ENCODE measurements at regions not wholly inside any gene's neighbourhood (a gene's known extent, or its start where the extent isn't known, plus 50 kb on each side); places are given as distances from the start of the nearest gene placed in this dataset.

GRCh38 chr3:73743551-73743950, 118.8 kb upstream of the PDZRN3 start:
- Histone ChIP-seq H3K4me3 (no peak overlapping the region), H3K4me2 (no peak overlapping the region)

GRCh38 chr3:73739791-73740453, 115.2 kb upstream of the PDZRN3 start:
- H3K27me3 Mint-ChIP-seq (ENCODE audit: insufficient read depth, low read depth) = peaks cover 2% of the 10 kb centered on the region
- DNase-seq (ENCODE audit: low spot score) = no peak
- H3K36me3 Mint-ChIP-seq = no peaks in the 10 kb centered on the region
- H3K4me1 ChIP-seq = no peaks in the 10 kb centered on the region
- no peaks in the 10 kb centered on the region for H3K9me3 ChIP-seq (ENCODE audit: low read depth)
- no peak overlapping the region for H3K4me3 Mint-ChIP-seq
- H3F3A ChIP-seq (ENCODE audit: low read depth) = no peaks in the 10 kb centered on the region
- H3K79me2 ChIP-seq (ENCODE audit: low read depth) = no peaks in the 10 kb centered on the region
- no peak overlapping the region for H3K4me3 ChIP-seq
- H3K27ac Mint-ChIP-seq = no peak overlapping the region
- H3K9me3 Mint-ChIP-seq = no peaks in the 10 kb centered on the region
- no peak overlapping the region for H3K9ac ChIP-seq
- TF ChIP-seq EZH2 (IDR thresholded peaks at IDR 0.05) (no peak), CTCF (IDR thresholded peaks at IDR 0.05) (no peak), EZH2phosphoT487 (IDR thresholded peaks at IDR 0.05) (no peak)
- H3K4me1 Mint-ChIP-seq = peaks cover 2% of the 10 kb centered on the region
- no peak overlapping the region for H3K4me2 ChIP-seq
- no peaks in the 10 kb centered on the region for H3K36me3 ChIP-seq
- H3K27ac ChIP-seq = no peak overlapping the region
- H4K20me1 ChIP-seq (ENCODE audit: low read depth) = no peaks in the 10 kb centered on the region
- H2AFZ ChIP-seq (replicated peaks) = no peak overlapping the region
- H3K27me3 ChIP-seq = no peaks in the 10 kb centered on the region

More at GRCh38 chr3:73743551-73743950, 118.8 kb upstream of the PDZRN3 start:
- TF ChIP-seq CTCF (IDR thresholded peaks at IDR 0.05) (no peak), EZH2 (IDR thresholded peaks at IDR 0.05) (no peak), EZH2phosphoT487 (IDR thresholded peaks at IDR 0.05) (no peak)
- Mint-ChIP-seq H3K4me1 (peaks cover 2% of the 10 kb centered on the region), H3K36me3 (no peaks in the 10 kb centered on the region), H3K9me3 (no peaks in the 10 kb centered on the region), H3K4me3 (no peak overlapping the region), H3K27ac (no peak overlapping the region), H3K27me3 (ENCODE audit: insufficient read depth, low read depth) (no peaks in the 10 kb centered on the region)
- Histone ChIP-seq H3K4me1 (no peaks in the 10 kb centered on the region), H3K27ac (no peak overlapping the region), H3K36me3 (no peaks in the 10 kb centered on the region), H3K9ac (no peak overlapping the region), H3K27me3 (no peaks in the 10 kb centered on the region), H3K79me2 (ENCODE audit: low read depth) (no peaks in the 10 kb centered on the region), H2AFZ (replicated peaks) (no peak overlapping the region), H3K9me3 (ENCODE audit: low read depth) (no peaks in the 10 kb centered on the region), H4K20me1 (ENCODE audit: low read depth) (no peaks in the 10 kb centered on the region), H3F3A (ENCODE audit: low read depth) (no peaks in the 10 kb centered on the region)
- DNase-seq (ENCODE audit: low spot score) = no peak

- no peak overlapping the region for H3K4me3 Mint-ChIP-seq
- Histone ChIP-seq H2AFZ (replicated peaks) (no peak overlapping the region), H3K27ac (no peak overlapping the region), H3K9me3 (ENCODE audit: low read depth) (no peaks in the 10 kb centered on the region), H3K27me3 (no peaks in the 10 kb centered on the region), H4K20me1 (ENCODE audit: low read depth) (no peaks in the 10 kb centered on the region), H3K4me2 (no peak overlapping the region), H3F3A (ENCODE audit: low read depth) (no peaks in the 10 kb centered on the region), H3K4me1 (no peaks in the 10 kb centered on the region), H3K9ac (no peak overlapping the region), H3K79me2 (ENCODE audit: low read depth) (no peaks in the 10 kb centered on the region), H3K36me3 (no peaks in the 10 kb centered on the region), H3K4me3 (no peak overlapping the region)
- TF ChIP-seq EZH2phosphoT487 (IDR thresholded peaks at IDR 0.05) (no peak), CTCF (IDR thresholded peaks at IDR 0.05) (no peak), EZH2 (IDR thresholded peaks at IDR 0.05) (no peak)
- H3K27me3 Mint-ChIP-seq (ENCODE audit: insufficient read depth, low read depth) = peaks cover 2% of the 10 kb centered on the region
- no peak overlapping the region for H3K27ac Mint-ChIP-seq
- no peaks in the 10 kb centered on the region for H3K9me3 Mint-ChIP-seq
- no peaks in the 10 kb centered on the region for H3K36me3 Mint-ChIP-seq
- DNase-seq (ENCODE audit: low spot score) = no peak
- H3K4me1 Mint-ChIP-seq = peaks cover 7% of the 10 kb centered on the region
These were observed 114.0 kb upstream of the PDZRN3 start for GRCh38 chr3:73738711-73739110.

Data from neural progenitor cell (in vitro differentiated cells).